ENCODE measurements at regions not wholly inside any gene's neighbourhood (a gene's known extent, or its start where the extent isn't known, plus 50 kb on each side); places are given as distances from the start of the nearest gene placed in this dataset.

- TF ChIP-seq, protein P1, sequence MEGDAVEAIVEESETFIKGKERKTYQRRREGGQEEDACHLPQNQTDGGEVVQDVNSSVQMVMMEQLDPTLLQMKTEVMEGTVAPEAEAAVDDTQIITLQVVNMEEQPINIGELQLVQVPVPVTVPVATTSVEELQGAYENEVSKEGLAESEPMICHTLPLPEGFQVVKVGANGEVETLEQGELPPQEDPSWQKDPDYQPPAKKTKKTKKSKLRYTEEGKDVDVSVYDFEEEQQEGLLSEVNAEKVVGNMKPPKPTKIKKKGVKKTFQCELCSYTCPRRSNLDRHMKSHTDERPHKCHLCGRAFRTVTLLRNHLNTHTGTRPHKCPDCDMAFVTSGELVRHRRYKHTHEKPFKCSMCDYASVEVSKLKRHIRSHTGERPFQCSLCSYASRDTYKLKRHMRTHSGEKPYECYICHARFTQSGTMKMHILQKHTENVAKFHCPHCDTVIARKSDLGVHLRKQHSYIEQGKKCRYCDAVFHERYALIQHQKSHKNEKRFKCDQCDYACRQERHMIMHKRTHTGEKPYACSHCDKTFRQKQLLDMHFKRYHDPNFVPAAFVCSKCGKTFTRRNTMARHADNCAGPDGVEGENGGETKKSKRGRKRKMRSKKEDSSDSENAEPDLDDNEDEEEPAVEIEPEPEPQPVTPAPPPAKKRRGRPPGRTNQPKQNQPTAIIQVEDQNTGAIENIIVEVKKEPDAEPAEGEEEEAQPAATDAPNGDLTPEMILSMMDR (conservative IDR thresholded peaks at IDR 0.05 in 1 of 2, IDR thresholded peaks at IDR 0.05 in 1 of 2; ENCODE audit: extremely low read depth in 1 of 2, insufficient read depth in 1 of 2, low read depth in 1 of 2, low read length in 2 of 2), result no peak
- TF ChIP-seq EZH2 (IDR thresholded peaks at IDR 0.05; ENCODE audit: borderline replicate concordance, low read length), result no peak
These were observed 914.9 kb upstream of the EPHA6 start for GRCh38 chr3:95899494-95899893.

All from mammary epithelial cell (primary cell).